ENCODE measurements at regions not wholly inside any gene's neighbourhood (a gene's known extent, or its start where the extent isn't known, plus 50 kb on each side); places are given as distances from the start of the nearest gene placed in this dataset.

- no peak for DNase-seq (ENCODE audit: low spot score)
Measured at GRCh38 chr3:157626817-157627216, 123.6 kb upstream of the VEPH1 start.

- no peak for DNase-seq (ENCODE audit: low spot score)
Measured at GRCh38 chr3:157624801-157625200, 121.6 kb upstream of the VEPH1 start.

GRCh38 chr3:157618886-157619285 is 115.7 kb upstream of the VEPH1 start:
- no peak for DNase-seq (ENCODE audit: low spot score)

GRCh38 chr3:157618075-157618760 is 115.0 kb upstream of the VEPH1 start:
- peak; percentile 46 for DNase-seq (ENCODE audit: low spot score)

- no peak for DNase-seq (ENCODE audit: low spot score)
Measured at GRCh38 chr3:157614896-157615295, 111.7 kb upstream of the VEPH1 start.

- no peak for DNase-seq (ENCODE audit: low spot score)
Measured at GRCh38 chr3:157611536-157612076, 108.4 kb upstream of the VEPH1 start.

- no peak for DNase-seq (ENCODE audit: low spot score)
Measured at GRCh38 chr3:157610876-157611535, 107.8 kb upstream of the VEPH1 start.

GRCh38 chr3:157607826-157608405 is 104.7 kb upstream of the VEPH1 start:
- no peak for DNase-seq (ENCODE audit: low spot score)

- no peak for DNase-seq (ENCODE audit: low spot score)
Measured at GRCh38 chr3:157606852-157607197, 103.6 kb upstream of the VEPH1 start.

- peak; percentile 62 for DNase-seq (ENCODE audit: low spot score)
Measured at GRCh38 chr3:157606011-157606851, 103.0 kb upstream of the VEPH1 start.

GRCh38 chr3:157605356-157605755 is 102.1 kb upstream of the VEPH1 start:
- DNase-seq (ENCODE audit: low spot score): no peak

- no peak for DNase-seq (ENCODE audit: low spot score)
Measured at GRCh38 chr3:157602424-157602823, 99.2 kb upstream of the VEPH1 start.

GRCh38 chr3:157595259-157595658 is 92.0 kb upstream of the VEPH1 start:
- DNase-seq (ENCODE audit: low spot score): no peak

- DNase-seq (ENCODE audit: low spot score): no peak
Measured at GRCh38 chr3:157594413-157594812, 91.2 kb upstream of the VEPH1 start.

- no peak for DNase-seq (ENCODE audit: low spot score)
Measured at GRCh38 chr3:157592769-157593168, 89.6 kb upstream of the VEPH1 start.

GRCh38 chr3:157590273-157590672 is 87.1 kb upstream of the VEPH1 start:
- DNase-seq (ENCODE audit: low spot score): no peak

- DNase-seq (ENCODE audit: low spot score): no peak
Measured at GRCh38 chr3:157589211-157589610, 86.0 kb upstream of the VEPH1 start.

- no peak for DNase-seq (ENCODE audit: low spot score)
Measured at GRCh38 chr3:157588386-157589060, 85.3 kb upstream of the VEPH1 start.

GRCh38 chr3:157586293-157586692 is 83.1 kb upstream of the VEPH1 start:
- DNase-seq (ENCODE audit: low spot score): no peak

GRCh38 chr3:157585386-157585785 is 82.2 kb upstream of the VEPH1 start:
- no peak for DNase-seq (ENCODE audit: low spot score)

GRCh38 chr3:157582637-157582973 is 79.4 kb upstream of the VEPH1 start:
- DNase-seq (ENCODE audit: low spot score): no peak

Data from CD4-positive, alpha-beta T cell treated with Interleukin-15 for 4 hours (primary cell).